T-helper 2 cell (primary cell): ENCODE measurements at regions not wholly inside any gene's neighbourhood (a gene's known extent, or its start where the extent isn't known, plus 50 kb on each side); places are given as distances from the start of the nearest gene placed in this dataset.

Source experiments
- DNase-seq, 5 experiments: peaks; one replicate each; pipeline versions ENCODE4 v3.0.0 to v3.0.0-alpha.2; 2012 to 2022

DNA sequence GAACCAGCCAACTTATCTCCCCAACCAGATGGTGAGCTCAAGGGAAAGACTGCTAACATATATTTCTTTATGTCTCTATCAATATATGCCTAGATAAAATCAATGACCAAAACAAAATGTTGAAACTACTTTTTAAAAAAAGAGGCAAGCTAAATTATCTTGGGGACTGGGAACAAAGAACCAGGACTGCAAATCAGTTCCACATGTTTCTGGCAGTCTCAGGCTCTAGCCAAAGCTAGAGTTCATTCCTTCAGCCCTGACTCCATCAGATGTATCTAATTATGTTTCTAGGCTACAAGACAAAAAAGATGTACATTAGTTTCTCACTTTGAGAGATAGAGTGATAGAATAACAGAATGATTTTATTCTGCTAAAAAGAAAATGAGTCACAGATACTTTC, 1290.3 kb upstream of the SORCS1 start:
- DNase-seq: no peak

DNA sequence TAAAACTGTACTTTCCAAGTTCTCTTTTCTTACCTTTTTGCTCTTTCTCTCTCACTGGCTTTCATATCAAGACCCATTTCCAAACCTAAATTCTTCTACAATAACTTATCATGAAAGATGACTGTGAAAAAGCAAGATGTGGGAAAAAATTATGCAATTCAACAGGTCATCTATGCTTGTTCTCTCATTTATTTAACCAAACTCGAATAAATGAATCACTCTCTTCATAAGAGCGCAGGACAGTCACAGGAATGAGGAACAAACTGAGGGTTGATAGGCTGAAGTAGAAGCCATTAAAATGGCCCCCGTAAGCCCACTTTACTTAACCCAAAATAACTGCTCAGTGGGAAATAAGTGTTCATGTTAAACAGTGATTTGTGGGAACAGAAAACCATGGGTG, 1289.7 kb upstream of the SORCS1 start:
- no peak for DNase-seq

DNA sequence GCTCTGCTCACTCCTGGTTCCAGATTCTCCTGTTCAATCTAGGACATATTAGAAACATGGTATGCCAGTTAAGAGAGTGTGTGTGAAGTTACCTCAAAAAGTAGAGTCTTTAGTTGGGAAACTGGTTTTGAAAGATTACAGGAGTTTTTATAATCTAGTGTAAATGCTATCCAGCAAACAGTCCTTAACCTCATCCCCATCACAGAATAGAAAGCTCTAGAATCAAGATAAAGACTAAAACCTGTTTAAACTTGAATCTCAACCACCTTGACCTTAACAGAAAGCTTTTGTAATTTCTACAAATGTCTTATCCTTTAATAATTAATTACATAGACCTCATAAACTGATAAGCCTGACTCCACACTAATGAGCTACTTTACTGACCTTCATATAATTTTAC, 1288.7 kb upstream of the SORCS1 start:
- no peak for DNase-seq

DNA sequence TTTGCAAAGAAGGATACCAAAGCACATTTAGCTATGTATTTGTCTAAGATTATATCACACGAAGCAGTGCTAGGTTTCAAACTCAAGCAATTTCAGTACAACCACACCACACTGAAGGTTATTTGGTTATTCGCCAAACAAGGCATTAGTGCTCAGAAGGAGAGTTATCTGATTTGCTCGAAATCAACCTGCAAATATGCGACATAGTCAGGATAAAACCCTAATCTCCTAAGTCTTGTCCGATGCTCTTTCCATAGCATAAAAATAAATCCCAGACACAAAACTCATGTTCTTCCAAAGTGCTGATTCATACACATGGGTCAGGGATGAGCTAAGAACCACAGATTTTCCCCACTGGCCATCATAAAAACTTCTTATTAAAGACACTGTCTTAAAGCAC, 1288.0 kb upstream of the SORCS1 start:
- no peak for DNase-seq

DNA sequence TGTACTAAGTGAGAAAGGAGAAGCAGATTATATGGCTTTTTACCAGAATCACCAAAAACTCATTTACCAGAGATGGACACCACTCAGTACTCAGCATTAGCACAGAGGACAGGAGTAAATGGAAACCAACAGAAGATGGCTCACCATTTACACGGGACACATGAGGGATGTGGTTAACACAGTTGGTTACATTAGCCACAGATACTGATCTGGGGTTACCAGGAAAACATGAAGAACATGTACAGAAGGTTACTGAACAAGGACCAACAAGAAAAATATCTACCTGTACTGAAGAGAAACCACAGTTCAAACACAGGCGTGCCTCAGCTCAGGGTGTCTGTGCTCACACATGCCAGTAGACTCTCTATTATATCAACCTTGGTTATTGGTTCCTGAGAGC, 1285.8 kb upstream of the SORCS1 start:
- peak in 1 of 5 experiments; percentile 32 for DNase-seq

DNA sequence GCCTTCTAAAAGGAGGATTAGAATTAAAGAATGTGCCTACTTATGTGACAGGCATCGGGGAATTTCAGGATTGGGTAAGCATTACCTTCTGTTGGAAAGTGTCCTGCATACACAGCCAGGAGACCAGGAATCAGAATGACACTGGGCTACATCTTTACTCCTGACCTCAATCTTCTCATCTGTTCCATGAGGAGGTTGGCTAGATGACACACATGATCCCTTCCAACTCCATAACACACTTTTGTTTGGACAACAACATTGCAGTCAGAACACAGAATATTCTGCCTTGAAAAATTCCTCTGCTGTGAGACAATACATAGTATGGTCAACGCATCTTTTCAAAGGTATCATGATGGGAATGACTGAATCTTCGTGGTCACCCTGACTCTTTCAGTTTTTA, 1281.2 kb upstream of the SORCS1 start:
- DNase-seq: no peak

DNA sequence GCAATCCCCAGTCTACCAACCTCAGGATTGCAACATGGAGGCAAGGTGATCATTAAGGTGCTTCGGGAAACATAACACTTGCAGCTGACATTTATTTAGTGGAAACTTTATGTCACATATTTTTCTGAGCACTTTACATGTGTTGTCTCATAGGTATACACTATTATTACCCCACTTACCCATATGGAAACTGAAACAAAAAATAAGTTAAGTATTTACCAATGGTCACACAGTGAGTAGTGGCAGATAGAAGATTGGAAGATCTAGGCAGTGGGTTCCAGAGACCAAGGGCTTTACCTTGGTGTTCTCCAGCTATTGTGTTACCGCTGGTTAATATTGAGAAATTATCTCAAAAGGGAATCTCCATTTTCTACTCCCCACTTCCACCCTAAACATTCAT, 1279.1 kb upstream of the SORCS1 start:
- DNase-seq: no peak

DNA sequence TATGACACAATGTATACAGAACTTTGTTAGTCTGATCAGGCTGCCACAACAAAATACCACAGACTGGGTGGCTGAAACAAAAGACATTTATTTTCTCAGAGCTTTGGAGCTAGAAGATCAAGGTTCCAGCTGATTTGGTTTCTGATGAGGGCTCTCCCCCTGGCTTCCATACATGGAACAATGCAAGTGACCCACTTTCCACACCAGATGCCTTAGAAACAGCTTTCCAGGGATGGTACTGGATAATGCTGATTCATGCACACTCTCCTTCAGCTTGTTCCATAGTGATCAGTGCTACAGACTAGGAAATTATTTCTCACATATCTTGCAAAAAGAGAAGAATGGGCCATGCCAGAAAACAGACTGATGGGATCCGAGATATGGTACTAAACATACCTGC, 1274.9 kb upstream of the SORCS1 start:
- DNase-seq: no peak

DNA sequence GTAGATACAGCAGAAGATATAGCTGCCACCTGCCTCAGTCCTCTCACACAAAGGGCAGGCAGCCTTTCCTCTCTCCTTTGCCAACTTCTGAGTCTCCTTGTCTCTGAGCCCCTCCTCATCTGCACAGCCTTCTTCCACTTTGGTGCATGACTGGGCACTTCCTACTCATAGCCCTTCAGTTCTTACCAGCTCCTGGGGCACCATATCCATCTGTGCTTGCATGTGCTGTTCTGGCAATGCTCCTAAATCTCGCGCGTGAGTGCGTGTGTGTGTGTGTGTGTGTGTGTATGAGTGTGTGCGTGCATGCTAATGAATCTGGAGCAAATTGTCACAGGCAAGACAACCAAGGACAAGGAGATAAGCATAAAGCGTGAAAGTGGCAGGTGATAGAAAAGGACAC, 1271.6 kb upstream of the SORCS1 start:
- no peak for DNase-seq

DNA sequence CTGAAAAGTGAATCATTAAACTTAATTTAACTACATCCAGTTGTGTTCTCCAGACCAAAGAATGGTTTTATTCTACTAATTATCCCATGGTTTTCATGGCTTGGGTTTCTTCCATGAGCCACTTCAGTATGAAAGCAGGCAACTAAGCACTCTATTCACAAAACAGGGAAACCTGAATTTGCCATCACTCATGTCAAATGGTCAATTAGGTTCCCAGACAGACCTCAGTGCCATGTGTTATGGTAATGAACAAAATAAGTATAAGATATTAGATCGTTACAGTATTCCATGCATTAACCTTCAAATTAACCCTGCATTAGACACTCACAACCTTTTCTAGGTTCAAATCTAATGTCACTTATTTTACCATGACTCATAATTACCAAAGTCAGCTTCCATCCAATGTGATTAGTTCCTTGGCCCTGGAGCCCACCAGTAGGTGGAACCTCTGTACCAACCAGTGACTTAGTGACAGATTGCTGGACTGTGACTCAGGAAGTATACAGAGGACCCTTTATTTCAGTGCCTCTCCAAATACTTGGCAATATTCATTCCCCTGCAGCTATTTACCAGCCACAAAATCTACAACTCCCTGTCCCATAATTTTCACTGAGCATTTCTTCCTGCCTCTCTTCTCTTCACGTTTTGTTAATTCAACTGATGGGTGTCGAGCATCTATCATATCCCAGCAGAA, 1270.2 kb upstream of the SORCS1 start:
- no peak for DNase-seq

DNA sequence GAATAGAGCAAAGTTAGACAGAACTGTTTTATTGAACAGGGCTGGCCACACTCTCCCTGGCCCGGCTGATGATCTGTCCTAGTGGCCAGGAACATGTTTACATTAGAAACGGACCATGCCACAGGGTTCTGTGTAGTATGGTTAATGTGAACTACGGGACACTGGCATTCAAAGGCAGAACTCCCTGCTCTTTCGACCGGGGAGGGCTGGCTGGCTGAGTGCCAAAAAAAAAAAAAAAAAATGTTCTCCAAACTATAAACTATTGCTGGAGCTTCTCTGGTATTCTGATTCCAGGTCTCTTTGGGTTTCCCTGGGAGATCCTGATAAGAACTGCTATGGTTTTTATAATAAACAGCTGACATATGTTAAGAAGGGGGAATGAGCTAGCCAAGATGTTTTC, 1262.6 kb upstream of the SORCS1 start:
- no peak for DNase-seq

DNA sequence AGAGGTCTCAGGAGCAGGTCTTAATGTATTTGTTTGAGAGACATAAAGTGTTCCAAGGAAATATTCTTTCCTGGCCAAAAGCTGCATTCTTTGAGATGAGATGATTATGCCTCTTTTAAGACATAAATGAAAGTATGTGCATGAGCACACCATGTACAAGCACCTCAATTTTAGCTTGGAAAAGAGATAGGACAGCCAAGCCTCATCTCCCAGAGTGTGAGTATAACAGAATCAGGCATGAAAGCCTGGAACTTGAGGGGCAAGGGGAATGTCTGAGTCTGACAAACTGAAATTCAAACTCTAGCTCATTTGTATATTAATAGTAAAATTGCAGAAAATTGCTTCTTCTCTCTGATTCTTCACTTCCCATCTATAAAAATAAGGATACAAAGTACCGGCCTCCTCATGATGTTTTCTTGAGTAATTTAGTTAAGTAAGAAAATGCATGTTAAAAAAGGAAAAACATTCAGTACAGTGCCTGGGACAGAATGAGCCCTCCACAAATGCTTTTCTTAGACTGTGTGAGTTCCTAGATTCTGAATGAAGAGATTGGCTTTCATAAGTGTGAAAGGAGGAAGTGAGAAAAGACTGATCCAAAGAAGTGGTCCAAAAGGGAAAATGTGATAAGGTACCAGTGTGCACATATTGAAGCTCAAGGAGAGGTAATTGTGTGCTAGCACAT, 1260.9 kb upstream of the SORCS1 start:
- DNase-seq: no peak

DNA sequence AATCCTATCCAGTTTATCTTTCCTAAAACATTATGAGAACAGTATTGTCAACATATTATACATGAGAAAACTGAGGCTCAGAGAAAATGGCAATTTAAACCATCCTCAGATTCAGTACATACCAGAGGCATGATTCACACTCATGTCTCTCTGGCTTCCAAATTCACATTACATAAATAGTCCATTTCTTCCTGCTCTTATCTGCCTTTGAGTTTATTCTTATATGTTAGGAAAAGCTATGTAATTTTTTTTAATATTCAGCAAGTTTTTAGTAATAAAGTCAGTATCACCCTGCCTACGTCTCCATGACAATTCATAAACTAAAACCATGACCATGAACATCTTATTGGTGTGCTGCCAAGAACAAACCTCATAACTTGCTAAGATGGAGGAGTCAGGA, 1260.2 kb upstream of the SORCS1 start:
- DNase-seq: no peak

DNA sequence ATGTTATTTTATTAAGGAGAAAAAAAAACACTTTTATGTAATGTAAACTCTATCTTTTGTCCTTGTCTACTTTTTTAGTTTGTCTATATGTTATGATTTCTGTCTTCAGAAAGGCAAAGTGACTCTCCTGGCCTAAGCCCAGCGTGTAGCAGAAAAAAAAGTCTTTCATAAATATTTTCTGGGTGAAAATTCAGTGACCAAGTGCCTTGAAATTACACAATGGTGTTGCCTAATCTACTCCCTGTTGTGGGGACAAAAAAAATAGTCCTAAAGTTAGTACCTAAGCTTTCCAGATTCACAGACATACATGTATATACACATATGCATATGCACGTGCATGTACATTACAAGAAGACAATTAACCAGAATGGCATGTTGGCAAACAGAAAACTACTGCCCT, 1257.8 kb upstream of the SORCS1 start:
- DNase-seq: no peak

DNA sequence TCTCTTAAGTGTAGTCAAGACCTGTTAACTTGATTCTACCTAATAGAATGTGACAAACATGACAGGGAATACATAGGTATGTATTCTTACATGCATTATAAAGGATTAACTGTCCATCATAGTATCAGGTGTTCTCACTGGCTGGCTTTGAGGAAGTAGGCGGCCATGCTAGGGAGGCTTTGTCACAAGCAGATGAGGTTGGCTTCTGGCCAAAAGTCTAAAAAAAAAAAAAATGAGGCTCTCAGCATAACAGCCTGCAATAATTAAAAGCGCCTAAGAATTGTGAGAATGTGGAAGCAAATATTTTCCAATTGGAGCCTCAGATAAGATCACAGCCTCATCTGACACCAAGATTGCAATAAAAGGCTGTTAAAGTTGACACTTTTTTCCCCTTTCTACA, 1256.8 kb upstream of the SORCS1 start:
- no peak for DNase-seq

DNA sequence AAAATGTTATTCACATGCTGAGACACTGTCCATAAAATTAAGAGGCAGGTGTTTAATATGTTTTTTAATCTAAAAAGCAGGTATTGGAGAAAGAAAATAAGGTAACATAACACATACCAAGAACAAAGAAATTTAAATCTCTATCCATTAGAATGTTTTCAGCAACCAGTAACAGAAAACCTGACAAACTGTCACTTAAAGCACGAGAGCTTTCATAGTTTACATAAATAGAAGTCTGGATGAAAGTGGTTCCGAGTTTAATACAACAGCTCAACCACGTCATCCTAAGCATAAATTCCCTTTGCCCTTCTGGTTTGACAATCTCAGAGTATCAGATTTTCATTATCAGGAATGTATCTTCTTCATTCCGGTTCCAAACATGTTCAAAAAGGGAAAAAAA, 1249.4 kb upstream of the SORCS1 start:
- no peak for DNase-seq

DNA sequence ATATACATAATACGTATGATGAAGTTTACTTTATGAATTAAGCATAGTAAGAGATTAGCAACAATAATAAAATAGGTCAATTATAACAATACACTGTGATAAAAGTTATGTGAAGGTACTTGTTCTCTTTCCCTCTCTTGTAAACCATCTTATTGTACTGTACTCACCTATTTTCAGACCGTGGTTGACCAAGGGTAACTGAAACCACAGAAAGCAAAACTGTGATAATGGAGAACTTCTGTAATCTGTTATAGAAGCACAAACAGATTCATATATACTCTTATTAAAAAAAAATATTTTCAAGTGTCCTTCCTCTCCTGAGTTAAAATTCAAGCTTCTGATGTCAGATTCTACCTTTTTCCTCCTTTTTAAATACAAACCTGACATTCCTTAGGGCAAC, 1247.8 kb upstream of the SORCS1 start:
- no peak for DNase-seq

DNA sequence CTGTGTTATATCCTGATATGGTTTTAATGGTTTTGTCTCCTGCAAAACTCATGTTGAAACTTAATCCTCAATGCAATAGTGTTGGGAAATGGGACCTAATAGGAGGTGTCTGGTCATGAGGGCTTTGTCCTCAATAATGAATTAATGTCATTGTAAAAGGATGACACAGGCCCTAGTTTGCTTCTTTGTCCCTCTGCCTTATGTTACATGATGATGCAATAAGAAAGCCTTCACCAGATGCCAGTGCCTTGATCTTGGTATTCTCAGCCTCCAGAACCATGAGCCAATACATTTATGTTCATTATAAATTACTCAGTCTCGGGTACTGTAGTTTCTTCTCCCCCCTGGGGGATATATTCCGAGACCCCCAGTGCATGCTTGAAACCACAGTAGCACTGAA, 1247.4 kb upstream of the SORCS1 start:
- no peak for DNase-seq

DNA sequence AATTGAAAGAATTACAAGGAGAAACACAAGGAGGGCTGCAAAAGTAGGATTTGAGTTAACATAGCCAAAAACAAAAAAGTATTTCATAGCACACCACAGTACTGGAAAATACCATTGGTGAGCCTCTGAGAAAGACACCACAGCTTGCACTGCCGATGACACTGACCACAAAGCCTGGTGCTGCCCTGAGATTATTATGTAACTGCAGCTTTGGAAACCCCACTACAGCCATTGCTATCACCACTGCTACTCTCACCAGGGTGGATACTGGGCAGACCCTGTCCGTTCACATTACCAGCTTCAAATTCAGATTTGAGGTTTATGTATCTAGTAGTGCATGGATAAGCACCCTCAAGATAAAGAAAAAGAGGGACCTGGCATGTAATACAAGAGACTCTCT, 1246.7 kb upstream of the SORCS1 start:
- no peak for DNase-seq

DNA sequence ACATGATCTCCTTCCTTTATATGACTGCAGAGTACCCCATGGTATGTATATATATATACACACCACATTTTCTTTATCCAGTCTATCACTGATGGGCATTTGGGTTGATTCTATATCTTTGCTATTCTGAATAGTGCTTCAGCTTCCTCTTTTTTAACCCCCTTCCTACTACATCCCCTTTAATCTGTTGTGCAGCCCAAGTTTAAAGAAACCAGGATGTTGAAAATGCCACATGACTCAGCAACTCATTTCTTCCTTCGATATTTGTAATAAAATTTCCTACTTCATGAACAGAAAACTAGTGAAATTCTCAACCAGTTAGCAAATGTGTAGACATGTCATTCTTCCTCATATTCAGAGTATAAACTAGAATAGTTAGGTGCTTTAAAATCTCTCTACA, 1245.7 kb upstream of the SORCS1 start:
- DNase-seq: no peak

DNA sequence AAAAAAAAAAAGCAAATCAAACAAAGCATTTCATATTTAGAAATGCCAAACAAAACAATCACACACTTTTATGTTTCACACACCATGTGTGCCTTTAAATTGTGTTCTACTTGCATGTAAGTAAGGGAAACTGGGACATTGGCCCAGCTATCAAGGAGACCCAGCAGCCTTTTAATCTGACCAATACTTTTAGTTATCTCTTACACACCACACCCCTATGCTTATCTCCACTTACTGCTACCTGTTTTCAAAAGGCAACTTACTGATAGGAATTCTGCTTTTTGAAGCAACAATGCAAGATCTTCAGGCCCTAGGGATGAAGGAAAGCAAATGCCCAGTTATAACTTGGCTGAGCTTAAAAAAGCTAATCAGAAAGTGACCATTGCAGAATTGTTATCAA, 1244.8 kb upstream of the SORCS1 start:
- DNase-seq: no peak

DNA sequence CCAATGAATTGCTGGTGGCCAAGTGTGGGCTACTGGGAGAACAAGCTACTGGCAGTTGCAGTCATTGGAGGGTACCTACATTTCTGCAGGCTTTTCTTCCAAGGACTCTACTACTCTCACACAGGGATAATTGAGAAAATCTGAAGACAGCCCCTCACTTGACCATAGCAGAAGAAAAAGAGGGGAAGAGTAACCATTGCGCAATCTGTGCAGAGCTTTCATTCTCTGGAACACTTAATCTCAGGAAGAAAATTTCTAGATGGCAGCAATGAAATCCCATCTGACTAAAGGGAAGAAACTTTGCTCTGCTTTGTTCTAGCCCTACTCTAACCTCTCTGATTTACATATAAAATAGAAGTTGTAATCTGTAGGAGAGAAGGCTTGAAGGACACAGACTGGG, 1239.6 kb upstream of the SORCS1 start:
- DNase-seq: no peak

DNA sequence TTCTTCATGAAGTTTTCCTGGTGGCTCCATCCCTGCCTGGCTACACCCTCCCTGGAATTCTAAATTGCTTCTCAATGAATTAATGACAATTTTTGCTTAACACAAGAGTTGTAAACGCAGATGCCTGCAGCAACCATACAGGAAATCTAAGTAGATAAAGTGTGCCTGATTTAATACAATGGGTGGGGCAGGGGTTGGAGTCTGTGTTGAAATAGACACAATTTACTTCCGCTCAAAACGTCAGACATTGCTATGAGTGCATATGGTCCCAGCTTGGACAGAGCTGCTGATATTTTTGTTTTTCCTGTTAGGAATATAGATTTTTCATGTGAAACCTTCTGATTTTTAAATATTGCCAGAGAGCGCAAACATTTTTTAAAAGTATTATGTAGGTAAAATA, 1235.0 kb upstream of the SORCS1 start:
- DNase-seq: no peak

DNA sequence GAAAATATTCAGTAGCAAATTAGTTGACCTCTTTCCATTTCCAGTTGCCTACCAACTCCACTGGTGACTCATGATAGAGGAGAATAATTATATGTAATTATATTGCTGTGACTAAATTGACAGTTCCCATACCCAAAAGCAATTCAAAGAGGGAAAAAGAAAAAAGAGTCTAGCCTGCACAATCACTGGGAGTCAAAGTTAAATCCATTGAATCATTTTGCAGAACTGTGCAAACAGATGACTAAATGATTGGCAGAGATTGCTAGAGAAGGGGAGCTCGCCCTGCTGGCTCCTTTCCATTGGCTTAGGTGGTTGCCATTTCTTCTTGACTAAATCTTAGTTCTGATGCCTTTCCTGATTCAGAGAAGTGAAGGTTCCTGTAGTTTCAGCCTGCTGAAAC, 1228.6 kb upstream of the SORCS1 start:
- DNase-seq: no peak

DNA sequence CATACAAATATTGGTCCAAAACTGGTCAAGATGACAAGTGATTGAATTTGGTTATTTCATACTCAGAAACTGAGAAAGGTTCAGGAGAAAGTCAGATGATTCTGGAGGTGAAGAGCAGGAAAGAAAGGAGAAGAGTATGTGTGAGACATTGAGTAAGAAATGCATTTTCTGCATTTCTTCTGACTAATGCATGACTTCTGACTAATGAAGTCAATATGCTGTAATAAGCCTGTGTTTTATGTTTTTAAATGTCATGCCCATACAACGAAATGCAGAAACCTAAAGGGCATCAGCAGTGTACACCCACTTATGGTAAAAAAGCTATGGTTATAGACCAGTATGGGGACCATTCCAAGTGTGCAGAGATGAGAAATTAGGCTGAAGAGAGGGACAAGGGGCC, 1227.8 kb upstream of the SORCS1 start:
- DNase-seq: no peak
